ENCODE measurements at regions not wholly inside any gene's neighbourhood (a gene's known extent, or its start where the extent isn't known, plus 50 kb on each side); places are given as distances from the start of the nearest gene placed in this dataset.
"Not testable (repeated sequence)": the region's sequence is repeated elsewhere in the genome, so short reads cannot be mapped to it uniquely, and the experiment has no call there.

GRCh38 chr2:84126530-84126929 lies 332.6 kb downstream of the SUCLG1 start:
- Mint-ChIP-seq H3K4me1 (no peaks in the 10 kb centered on the region), H3K27ac (no peak overlapping the region), H3K36me3 (no peaks in the 10 kb centered on the region), H3K27me3 (no peaks in the 10 kb centered on the region), H3K9me3 (peaks cover 0 to 4% of the 10 kb centered on the region in 2 donors), H3K4me3 (no peak overlapping the region)
- no peak for ATAC-seq (replicated peaks)
- no peak for DNase-seq

- DNase-seq: no peak
- no peaks in the 10 kb centered on the region for H3K27me3 Mint-ChIP-seq
- H3K27ac Mint-ChIP-seq: no peak overlapping the region
- ATAC-seq (replicated peaks): no peak
- H3K9me3 Mint-ChIP-seq: peaks cover 0 to 4% of the 10 kb centered on the region in 2 donors
- H3K36me3 Mint-ChIP-seq: no peaks in the 10 kb centered on the region
- H3K4me1 Mint-ChIP-seq: no peaks in the 10 kb centered on the region
- no peak overlapping the region for H3K4me3 Mint-ChIP-seq
Observed at GRCh38 chr2:84126084-84126483, 333.0 kb downstream of the SUCLG1 start.

GRCh38 chr2:84116143-84116542 lies 342.9 kb downstream of the SUCLG1 start:
- no peak for DNase-seq
- H3K27ac Mint-ChIP-seq: no peak overlapping the region
- no peak for ATAC-seq (replicated peaks)
- H3K4me1 Mint-ChIP-seq: no peaks in the 10 kb centered on the region
- no peaks in the 10 kb centered on the region for H3K36me3 Mint-ChIP-seq
- H3K4me3 Mint-ChIP-seq: no peak overlapping the region
- H3K27me3 Mint-ChIP-seq: no peaks in the 10 kb centered on the region
- H3K9me3 Mint-ChIP-seq: peaks cover 5 to 10% of the 10 kb centered on the region in 2 donors

- H3K27ac Mint-ChIP-seq: no peak overlapping the region
- no peaks in the 10 kb centered on the region for H3K27me3 Mint-ChIP-seq
- no peak for DNase-seq
- peaks cover 5 to 10% of the 10 kb centered on the region in 2 donors for H3K9me3 Mint-ChIP-seq
- no peak overlapping the region for H3K4me3 Mint-ChIP-seq
- ATAC-seq (replicated peaks): peak in 1 of 2 donors; percentile 52
- no peaks in the 10 kb centered on the region for H3K4me1 Mint-ChIP-seq
- H3K36me3 Mint-ChIP-seq: no peaks in the 10 kb centered on the region
Observed at GRCh38 chr2:84115173-84115857, 343.8 kb downstream of the SUCLG1 start.

- H3K4me3 Mint-ChIP-seq; ATAC-seq (replicated peaks); DNase-seq; H3K27ac Mint-ChIP-seq; H3K27me3 Mint-ChIP-seq; H3K4me1 Mint-ChIP-seq; H3K36me3 Mint-ChIP-seq: not testable (repeated sequence)
- H3K9me3 Mint-ChIP-seq: peaks cover 8 to 15% of the 10 kb centered on the region in 2 donors
Observed at GRCh38 chr2:84103816-84104527, 355.1 kb downstream of the SUCLG1 start.

- Mint-ChIP-seq H3K4me1 (no peaks in the 10 kb centered on the region), H3K4me3 (no peak overlapping the region), H3K9me3 (peaks cover 10 to 23% of the 10 kb centered on the region in 2 donors), H3K27ac (no peak overlapping the region), H3K36me3 (peaks cover 0 to 3% of the 10 kb centered on the region in 2 donors), H3K27me3 (no peaks in the 10 kb centered on the region)
- DNase-seq: no peak
- no peak for ATAC-seq (replicated peaks)
Observed at GRCh38 chr2:84102274-84102673, 356.8 kb downstream of the SUCLG1 start.

- DNase-seq: no peak
- Mint-ChIP-seq H3K27me3 (no peaks in the 10 kb centered on the region), H3K4me1 (no peaks in the 10 kb centered on the region), H3K36me3 (no peaks in the 10 kb centered on the region), H3K27ac (no peak overlapping the region), H3K4me3 (no peak overlapping the region), H3K9me3 (peaks cover 11% of the 10 kb centered on the region in 2 donors)
- no peak for ATAC-seq (replicated peaks)
Observed at GRCh38 chr2:84088656-84089055, 370.4 kb downstream of the SUCLG1 start.

GRCh38 chr2:84085562-84085961 lies 373.5 kb downstream of the SUCLG1 start:
- Mint-ChIP-seq H3K27ac (no peak overlapping the region), H3K4me3 (no peak overlapping the region), H3K4me1 (no peaks in the 10 kb centered on the region), H3K9me3 (no peaks in the 10 kb centered on the region), H3K27me3 (no peaks in the 10 kb centered on the region), H3K36me3 (no peaks in the 10 kb centered on the region)
- ATAC-seq (replicated peaks) (no peak), DNase-seq (no peak)

GRCh38 chr2:84084856-84085255 lies 374.2 kb downstream of the SUCLG1 start:
- ATAC-seq (replicated peaks): no peak
- Mint-ChIP-seq H3K4me3 (no peak overlapping the region), H3K27ac (no peak overlapping the region), H3K36me3 (no peaks in the 10 kb centered on the region), H3K27me3 (no peaks in the 10 kb centered on the region), H3K9me3 (no peaks in the 10 kb centered on the region), H3K4me1 (no peaks in the 10 kb centered on the region)
- no peak for DNase-seq

- no peak overlapping the region for H3K27ac Mint-ChIP-seq
Observed at GRCh38 chr2:84083984-84084383, 375.1 kb downstream of the SUCLG1 start.

GRCh38 chr2:84078471-84078870 lies 380.6 kb downstream of the SUCLG1 start:
- Mint-ChIP-seq H3K27me3 (no peaks in the 10 kb centered on the region), H3K27ac (no peak overlapping the region), H3K4me3 (no peak overlapping the region), H3K36me3 (no peaks in the 10 kb centered on the region), H3K4me1 (no peaks in the 10 kb centered on the region), H3K9me3 (no peaks in the 10 kb centered on the region)
- ATAC-seq (replicated peaks) (no peak), DNase-seq (no peak)

More at GRCh38 chr2:84083984-84084383, 375.1 kb downstream of the SUCLG1 start:
- no peaks in the 10 kb centered on the region for H3K9me3 Mint-ChIP-seq
- no peaks in the 10 kb centered on the region for H3K36me3 Mint-ChIP-seq
- no peaks in the 10 kb centered on the region for H3K27me3 Mint-ChIP-seq
- DNase-seq: no peak
- no peak for ATAC-seq (replicated peaks)
- H3K4me3 Mint-ChIP-seq: no peak overlapping the region
- H3K4me1 Mint-ChIP-seq: no peaks in the 10 kb centered on the region

- ATAC-seq (replicated peaks) (no peak), DNase-seq (no peak)
- Mint-ChIP-seq H3K36me3 (no peaks in the 10 kb centered on the region), H3K9me3 (no peaks in the 10 kb centered on the region), H3K27me3 (no peaks in the 10 kb centered on the region), H3K4me1 (no peaks in the 10 kb centered on the region), H3K27ac (no peak overlapping the region), H3K4me3 (no peak overlapping the region)
Observed at GRCh38 chr2:84077496-84077895, 381.6 kb downstream of the SUCLG1 start.

GRCh38 chr2:84071050-84071449 lies 388.0 kb downstream of the SUCLG1 start:
- Mint-ChIP-seq H3K4me3 (no peak overlapping the region), H3K36me3 (no peaks in the 10 kb centered on the region), H3K9me3 (peaks cover 0 to 4% of the 10 kb centered on the region in 2 donors), H3K27ac (no peak overlapping the region), H3K4me1 (no peaks in the 10 kb centered on the region), H3K27me3 (no peaks in the 10 kb centered on the region)
- ATAC-seq (replicated peaks) (no peak), DNase-seq (no peak)

- H3K27me3 Mint-ChIP-seq: no peaks in the 10 kb centered on the region
- H3K9me3 Mint-ChIP-seq: no peaks in the 10 kb centered on the region
- H3K4me3 Mint-ChIP-seq: no peak overlapping the region
- ATAC-seq (replicated peaks): no peak
- no peak overlapping the region for H3K27ac Mint-ChIP-seq
- DNase-seq: no peak
- no peaks in the 10 kb centered on the region for H3K36me3 Mint-ChIP-seq
- no peaks in the 10 kb centered on the region for H3K4me1 Mint-ChIP-seq
Observed at GRCh38 chr2:84065857-84066256, 393.2 kb downstream of the SUCLG1 start.

- H3K9me3 Mint-ChIP-seq: no peaks in the 10 kb centered on the region
- H3K4me3 Mint-ChIP-seq: no peak overlapping the region
- no peaks in the 10 kb centered on the region for H3K27me3 Mint-ChIP-seq
- DNase-seq: no peak
- H3K36me3 Mint-ChIP-seq: no peaks in the 10 kb centered on the region
- no peaks in the 10 kb centered on the region for H3K4me1 Mint-ChIP-seq
- ATAC-seq (replicated peaks): no peak
- no peak overlapping the region for H3K27ac Mint-ChIP-seq
Observed at GRCh38 chr2:84057917-84058560, 401.0 kb downstream of the SUCLG1 start.
